Globus pallidus (tissue), 1 donor: ENCODE measurements at regions not wholly inside any gene's neighbourhood (a gene's known extent, or its start where the extent isn't known, plus 50 kb on each side); places are given as distances from the start of the nearest gene placed in this dataset.

Source experiments
- DNase-seq: peaks from one replicate; pipeline ENCODE4 v3.0.0-alpha.2; 2015; ENCODE audit warnings: low spot score

DNA sequence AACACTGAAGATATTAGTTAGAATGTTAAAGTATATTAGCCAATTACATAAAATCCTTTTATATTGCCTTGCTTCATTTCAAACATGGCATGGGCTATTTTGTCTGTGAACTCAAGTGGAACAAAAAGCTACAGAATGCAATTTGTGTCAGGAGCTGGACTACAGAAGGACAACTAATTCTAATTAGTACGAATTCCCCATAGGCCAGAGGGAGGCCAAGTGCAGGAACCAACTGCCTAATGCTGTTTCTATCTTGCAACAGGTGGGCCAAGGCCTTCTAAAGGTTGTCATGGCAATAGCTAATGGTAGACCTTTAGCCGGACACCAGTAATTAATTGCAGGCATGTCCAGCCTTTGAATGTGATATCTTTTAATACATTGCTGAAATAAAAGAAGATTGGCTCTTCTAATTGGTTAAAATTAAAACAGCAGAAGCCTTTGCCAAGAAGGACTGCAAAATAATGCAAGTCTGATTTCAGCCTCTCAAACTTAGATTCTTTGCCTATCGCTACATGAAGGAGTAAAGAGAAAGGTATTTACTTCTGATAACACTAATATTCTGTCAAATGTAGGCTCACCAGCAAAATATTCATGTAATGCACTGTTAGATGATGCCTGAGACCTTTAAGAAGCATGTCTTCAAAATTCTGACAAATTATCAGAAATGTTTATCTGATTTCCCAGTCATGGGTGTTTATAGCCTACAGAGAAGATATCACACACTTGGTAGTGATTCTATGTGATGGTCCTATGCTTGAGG, 232.1 kb downstream of the LMO4 start:
- DNase-seq = no peak

DNA sequence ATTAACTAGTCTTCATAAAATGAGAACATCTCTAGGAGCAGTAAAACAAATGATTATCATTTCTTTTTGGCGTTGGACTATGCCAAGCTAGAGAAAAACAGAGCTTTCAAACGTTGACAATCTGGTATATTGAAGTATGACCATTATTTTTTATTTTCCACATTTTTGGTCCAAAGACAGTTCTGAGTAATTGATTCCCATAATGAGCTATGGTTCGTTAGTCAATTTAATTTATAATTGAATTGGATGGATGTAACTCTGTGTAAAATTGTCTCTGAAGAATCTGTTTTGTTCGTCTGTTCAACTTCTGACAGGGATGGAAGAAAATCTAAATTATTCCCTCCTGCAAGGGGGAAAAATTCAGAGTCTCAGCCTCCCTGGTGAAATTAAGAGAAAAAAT, 234.5 kb downstream of the LMO4 start:
- no peak for DNase-seq

DNA sequence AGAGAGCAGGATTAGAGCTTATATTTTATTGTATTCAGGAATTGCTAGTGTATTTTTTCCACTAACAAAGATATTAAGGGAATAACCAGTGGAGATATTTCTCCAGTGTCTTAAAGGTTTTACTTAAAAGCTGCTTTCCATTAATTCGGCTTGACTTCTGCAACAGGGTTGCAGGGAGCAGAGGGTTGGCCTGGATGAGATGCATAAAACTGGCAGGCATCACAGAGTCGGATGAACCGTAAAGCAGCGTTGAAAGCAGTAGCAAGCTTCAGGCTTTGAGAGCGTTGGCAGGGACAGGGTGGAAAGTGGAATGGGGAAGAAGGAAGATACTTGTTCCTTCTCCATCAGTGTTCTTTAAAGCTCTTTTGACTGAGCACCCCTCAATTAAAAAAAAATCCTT, 237.2 kb downstream of the LMO4 start:
- DNase-seq = no peak

DNA sequence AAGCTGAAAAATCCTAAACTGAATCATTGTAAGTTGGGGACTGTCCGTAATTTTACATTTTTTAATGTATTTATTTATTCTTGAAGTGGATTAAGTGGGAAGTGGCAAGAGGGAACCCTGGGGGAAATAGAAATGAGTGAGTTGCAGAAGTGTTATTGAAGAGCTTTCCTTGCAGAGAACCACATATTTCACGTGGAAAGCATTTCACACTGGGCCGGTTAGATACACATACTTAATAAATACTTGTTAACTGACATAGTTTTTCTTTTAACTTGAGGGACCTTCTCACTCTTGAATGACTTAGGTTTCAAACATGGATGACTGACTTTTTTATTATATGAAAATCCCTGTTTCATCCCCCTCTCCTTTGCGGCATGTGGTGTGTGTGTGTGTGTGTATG, 239.3 kb downstream of the LMO4 start:
- DNase-seq = no peak

DNA sequence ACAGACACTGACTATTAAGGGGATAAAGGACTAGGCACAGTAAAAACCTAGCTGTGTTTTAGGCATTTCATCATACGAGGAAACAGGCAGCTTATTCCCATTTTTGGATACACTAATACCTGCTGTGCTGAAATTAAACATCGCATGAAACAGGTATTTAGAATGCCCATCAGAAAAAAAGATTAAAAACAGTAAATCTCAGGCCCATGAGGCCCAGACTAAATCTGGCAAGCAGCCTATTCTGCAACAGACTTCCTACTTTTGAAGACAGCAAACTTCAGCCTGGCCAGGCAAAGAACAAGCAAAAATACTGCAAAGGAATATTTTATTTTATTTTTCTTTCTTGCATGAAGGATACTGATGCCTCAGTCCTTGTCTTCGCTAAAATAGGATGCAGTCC, 240.2 kb downstream of the LMO4 start:
- DNase-seq = no peak

DNA sequence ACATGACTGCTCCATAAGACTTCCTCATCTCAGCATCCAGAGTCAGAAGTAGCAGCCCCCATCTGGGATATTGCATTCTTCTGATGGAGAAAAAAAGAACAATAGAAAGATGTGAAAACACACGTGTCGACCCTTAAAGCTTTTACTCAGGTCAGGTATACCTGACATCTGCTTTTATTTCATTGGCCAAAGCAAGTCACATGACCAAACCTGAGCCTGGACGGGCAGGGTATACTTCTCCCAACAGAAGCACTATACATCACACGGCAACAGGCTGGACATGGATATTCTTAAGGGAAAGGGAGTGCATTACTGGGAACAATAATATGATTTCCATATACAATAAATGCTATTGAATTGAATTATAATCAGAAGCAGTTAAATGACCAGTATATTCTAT, 243.3 kb downstream of the LMO4 start:
- DNase-seq = no peak

DNA sequence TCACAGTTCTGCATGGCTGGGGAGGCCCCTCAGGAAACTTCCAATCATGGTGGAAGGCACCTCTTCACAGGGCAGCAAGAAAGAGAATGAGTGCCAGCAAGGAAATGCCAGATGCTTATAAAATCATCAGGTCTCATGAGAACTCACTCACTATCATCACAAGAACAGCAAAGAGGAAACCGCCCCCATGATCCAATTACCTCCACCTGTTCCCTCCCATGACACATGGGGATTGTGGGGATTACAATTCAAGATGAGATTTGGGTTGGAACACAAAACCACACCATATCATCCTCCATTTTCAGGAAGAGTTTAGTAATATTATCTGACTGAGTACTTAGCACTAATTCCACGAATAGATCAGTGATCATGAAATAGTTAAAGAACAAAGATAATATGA, 244.2 kb downstream of the LMO4 start:
- no peak for DNase-seq

DNA sequence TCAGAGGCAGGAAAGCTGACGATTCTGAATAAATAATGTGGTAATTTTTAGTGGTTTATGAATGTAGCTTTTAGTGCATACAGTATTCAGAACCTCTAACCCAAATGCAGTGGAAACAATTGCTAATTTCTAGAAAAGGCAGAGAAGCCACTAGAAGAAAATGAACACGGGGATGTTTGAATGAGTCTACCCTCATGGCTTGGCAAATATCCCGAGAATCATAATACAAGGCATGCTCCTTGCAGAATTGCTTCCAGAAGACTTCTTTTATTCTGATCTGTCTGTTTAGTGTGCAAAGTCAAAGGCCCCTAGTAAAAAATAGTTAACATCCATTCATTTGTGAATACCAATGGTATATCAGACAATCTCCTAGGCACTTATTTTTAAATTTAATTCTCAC, 246.8 kb downstream of the LMO4 start:
- DNase-seq = no peak

DNA sequence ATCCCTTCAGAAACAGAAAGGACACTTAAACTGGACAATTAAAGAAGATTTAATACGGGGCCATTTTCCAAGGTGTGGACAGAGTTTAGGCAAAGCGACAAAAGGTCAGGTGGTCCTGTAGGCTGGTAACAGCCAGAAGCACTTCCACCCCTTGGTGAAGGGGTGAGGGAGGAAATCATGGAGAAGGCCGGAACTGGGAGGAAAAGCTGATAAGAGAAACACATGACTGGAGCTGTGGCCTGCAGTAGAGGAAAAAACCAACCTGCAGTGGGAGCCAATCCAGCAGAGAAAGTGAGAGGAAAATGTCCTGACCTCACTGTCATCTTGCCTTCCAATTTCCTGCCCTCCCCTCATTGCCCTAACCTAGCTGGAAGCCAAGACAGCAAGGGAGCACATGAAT, 249.8 kb downstream of the LMO4 start:
- no peak for DNase-seq

DNA sequence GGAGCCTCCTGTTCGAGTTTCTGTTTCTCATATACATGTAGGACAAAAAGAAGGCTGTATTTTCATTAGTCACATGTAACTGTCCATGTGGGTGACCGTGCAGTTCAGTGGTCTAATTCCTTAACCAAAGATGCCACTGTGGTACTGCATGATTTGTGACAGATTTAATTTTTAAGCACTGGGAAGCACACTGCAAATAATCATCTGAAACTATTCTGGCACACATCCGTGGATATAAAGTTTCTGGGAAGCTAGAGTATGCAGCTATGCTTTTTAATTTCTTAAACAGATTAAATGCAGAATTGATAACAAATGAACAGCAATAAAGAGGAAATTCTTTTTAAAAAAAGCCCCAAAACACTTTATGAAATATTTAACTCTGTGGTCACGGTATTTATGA, 254.8 kb downstream of the LMO4 start:
- no peak for DNase-seq

DNA sequence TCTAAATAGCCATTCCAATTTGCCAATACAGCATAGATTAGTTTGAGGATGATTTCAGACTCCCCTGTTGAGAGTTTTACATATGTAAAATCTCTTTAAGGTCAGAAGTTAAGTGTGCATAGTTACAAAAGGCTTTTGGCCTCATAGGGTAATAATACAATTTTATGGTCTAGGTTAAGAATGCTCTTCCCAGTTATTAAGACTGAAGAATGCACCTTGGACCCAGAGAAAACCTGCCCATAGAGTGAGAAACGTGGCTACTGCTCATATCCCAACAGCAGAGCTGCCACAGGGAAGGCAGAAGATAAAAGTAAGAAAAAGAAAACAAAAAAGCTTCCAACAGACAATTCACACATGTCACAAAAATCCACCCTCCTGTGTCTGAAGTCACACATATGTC, 255.9 kb downstream of the LMO4 start:
- no peak for DNase-seq

DNA sequence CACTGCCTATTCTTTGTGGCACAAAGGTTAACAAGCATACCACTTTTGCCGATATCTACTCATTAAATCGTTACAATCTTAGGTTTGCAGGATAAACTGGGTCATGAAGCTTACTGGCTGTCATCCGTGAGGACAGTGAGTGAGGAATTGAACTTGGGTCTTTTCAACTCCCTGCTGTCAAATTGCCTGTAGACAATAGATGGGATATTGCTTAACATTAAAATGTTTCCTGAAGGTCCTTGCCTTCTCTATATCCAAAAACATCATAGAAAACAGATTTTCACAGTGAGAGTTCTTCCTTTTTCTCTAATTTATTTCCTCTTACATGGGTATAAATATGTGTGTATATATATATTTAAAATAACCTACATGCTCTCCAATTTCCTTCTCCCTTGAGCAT, 257.8 kb downstream of the LMO4 start:
- no peak for DNase-seq

DNA sequence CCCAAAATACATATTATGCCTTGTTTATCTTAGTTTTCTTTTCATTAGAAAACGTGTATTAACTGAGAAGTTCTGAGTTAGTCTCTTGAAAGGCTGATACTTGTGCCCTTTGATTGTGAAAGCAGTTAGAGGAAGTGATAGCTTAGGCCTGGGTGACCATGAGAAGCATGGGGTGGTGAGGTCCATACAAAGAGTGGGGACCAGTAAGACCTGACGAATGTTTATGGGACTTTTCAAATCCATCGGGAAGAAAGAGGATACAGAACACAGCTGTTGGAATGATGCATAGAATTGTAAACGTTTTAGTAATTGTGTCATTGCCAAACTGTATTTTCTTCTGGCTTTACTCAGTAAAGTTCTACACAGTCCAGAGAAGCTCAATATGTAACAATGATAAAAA, 259.8 kb downstream of the LMO4 start:
- DNase-seq = no peak

DNA sequence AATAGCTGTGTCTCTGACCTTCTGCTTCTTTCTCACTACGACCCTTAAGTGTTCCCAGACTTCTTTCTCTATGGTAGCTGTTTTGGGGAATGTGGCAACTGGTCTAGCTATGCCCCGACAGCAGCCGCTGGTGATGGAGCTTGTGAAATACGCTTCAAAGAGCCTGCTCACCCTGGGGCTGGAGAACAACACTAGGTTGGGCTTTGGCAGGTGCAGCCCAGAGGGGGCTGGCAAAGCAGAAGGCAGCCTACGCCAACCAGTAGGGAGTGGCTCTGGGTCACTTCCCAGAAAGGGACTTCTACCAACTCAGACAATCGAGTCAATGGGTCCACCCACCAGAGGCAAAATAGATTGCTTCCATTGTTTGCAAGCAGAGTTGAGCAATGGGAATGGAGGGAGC, 262.8 kb downstream of the LMO4 start:
- no peak for DNase-seq

DNA sequence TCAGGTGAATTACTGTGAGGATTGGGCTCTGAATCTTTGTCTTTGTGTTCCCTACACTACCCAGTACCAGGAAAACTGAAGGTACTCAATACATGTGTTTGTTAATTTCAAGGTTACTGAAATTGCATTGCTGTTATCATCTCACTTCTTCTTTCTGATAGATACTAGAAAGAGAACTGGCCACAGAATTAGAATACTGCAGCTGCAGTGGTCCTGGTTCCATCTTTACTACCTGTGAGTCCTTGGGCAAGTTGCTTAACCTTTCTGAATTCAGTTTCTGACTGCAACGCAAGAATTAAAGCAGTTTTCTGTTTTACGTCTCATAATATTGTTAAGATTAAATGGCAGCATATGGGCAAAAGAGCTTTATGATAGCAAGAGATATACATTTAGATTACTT, 263.5 kb downstream of the LMO4 start:
- DNase-seq = no peak

DNA sequence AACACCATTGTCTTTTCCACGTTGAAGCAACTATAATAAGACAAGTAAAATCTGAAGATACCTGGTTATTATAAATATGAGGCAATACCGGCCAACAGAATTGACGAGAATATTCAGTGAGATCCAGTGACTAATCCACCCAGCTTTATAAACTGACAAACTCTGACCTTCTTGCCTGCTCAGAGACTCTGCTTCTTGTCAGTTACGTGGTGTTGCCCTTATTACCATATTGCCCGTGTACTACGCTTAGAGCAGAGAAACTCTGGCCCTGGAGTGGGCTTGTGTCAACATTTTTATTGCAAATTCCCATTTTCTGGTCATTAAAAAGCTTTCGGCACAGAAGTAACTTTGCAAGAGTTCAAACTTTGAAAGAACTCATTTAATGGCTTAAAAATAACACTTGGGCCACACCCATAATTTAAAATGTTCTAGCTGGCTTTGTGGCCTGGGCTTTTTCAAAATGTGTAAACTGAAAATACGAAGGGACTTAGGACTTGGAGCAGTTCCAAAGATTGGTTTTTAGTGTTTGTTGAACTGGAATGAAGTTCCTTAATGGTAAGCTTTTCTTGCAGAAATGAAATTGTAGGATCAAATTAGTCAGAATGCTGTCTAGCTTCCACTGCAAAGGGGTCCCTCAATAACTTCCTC, 266.2 kb downstream of the LMO4 start:
- DNase-seq = no peak

DNA sequence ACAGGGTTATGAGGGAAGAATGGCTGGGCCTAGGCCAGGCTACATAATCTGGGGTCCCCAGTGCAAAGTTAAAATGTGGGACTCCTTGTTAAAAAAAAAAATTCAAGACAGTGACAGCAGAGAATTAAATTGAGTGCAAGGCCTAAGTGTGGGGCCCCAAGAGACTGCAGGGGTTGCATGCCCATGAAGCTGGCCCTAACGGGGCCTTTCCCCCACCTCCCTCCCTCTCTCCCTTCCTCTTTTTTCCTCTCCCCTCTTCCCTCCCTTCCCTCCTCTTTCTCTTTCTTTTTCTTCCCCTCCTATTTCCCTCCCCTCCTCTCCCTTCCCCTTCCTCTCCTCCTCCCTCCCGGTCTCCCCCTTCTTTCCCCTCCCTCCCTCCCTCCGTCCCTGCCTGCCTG, 266.7 kb downstream of the LMO4 start:
- DNase-seq = no peak

DNA sequence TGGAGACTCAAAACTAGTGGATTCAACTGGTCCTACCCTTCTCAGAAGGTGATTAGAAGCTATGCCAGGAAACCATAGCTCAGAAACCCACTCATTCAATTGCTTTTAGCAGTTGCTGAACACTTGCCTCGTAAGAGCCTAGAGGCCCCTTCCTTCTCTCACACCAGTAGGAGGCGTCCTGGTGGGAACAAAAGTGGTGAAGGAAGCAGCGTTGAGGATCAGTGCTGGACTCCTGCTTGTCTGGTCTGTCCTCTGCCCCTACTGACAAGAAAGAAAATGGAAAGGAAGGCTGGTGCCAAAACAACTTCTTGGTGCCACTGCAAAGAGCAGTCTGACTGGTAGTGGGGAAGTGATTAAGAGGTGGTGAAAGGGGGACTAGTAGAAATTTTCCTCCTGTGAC, 269.7 kb downstream of the LMO4 start:
- no peak for DNase-seq

DNA sequence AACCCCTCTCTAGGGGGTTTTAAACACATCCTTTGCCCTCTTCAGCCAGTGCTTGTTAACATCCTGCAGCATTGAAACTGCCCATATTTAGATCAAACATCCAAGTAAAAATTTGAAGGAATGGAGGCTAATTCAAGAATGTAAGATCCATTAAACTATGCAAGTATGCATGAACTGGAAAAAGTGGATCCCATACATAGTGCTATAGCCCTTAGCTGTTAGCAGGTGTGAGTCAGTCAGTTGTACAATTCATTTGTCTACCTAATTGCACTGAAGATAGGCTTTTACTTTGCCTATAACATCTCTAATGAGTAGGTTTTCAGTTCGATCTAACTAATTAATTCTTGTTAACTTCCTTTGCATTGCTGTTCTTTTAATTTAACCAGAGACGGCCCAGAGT, 270.9 kb downstream of the LMO4 start:
- DNase-seq = no peak

DNA sequence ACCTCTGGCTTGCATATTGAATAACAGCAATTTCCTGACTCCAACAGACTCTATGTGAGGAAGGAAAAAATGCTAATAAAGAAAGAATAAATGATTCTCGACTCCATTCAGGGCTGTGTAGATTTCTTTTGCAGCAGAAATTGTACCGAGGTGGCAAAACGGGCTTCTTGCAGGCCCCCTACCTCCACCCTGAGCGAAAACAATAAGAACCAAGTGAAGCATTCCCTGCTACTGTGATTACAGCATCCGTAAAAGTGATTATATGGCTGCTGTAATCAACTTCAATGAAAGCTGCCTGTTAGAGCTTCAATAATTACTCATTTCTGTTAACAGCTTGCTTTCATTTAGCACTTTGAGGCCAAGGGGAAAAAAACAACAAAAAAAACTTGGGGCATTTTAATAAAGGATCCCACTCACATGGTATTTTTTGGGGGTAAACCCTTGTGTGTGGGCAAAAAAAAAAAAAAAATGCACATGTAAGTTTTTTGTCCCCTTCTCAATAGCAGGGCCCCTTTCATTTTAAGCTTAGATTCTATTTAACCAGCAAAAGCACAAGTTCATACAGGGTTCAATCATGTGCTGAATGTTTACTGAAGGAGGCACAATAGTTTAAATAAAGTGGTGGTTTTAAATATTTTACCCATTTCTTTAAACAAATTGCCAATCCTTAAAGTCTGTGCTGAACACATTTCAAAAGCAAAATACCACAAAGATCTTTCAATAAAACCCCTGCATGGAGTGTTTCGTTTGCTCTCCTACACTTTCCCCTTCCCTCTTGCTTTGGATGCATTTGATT, 271.6 kb downstream of the LMO4 start:
- no peak for DNase-seq

DNA sequence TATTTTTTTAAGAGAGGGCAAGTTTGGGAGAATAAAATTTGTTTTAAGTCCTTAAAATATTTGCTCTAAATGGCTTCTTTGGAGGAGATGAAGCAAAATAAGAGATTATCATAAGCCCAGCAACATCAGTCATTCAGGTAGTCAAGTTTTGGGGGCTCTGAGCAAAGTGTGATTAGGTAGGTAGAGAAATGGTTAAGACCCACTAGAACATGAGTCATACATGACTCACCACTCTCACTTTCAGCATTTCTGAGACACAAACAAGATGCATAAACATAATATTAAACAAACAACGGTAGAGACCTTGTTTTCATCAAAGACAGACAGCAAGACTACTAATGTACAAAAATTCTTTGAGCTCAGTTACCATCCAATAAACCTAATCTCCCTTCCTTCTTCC, 272.2 kb downstream of the LMO4 start:
- no peak for DNase-seq

DNA sequence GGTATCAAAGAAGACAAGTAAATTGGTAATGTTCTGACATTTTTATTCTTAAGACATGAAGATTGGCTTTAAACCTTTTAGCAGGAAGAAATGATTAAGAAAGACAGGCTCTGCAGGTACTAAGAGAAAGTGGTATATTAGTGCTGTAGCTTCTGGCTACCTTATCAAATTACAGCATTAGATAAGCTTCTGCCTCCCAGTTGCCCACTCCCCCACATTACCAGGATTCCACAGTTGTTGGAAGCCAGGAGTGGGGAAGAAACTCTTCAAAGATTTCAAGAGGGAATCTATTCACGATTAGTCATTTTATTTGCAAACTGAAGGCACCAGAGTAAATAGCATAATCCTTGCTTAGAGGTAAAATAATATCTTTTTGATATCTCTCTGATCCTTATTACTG, 274.9 kb downstream of the LMO4 start:
- no peak for DNase-seq

DNA sequence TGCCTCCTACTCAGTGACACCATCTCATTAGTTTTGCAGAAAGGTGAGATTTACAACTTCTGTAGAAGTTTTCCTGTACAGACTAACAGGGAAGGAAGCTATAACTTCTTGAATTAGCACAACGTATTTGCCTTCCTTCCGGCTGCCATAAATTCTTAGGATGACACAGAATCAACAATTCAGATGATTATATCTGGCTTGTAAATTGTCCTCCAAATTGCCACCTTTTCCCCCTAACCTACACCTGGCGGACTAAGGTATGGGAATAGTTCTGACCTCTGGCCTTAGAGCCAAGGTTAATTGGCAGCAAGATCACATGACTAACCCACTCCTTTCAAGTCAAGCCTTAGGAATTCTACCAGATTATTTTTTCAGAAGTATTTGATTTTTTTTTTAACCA, 284.3 kb downstream of the LMO4 start:
- no peak for DNase-seq
